ENCODE measurements at regions not wholly inside any gene's neighbourhood (a gene's known extent, or its start where the extent isn't known, plus 50 kb on each side); places are given as distances from the start of the nearest gene placed in this dataset.
A peak's percentile ranks its signal among the peaks of the same experiment; 100 is the strongest.

DNA sequence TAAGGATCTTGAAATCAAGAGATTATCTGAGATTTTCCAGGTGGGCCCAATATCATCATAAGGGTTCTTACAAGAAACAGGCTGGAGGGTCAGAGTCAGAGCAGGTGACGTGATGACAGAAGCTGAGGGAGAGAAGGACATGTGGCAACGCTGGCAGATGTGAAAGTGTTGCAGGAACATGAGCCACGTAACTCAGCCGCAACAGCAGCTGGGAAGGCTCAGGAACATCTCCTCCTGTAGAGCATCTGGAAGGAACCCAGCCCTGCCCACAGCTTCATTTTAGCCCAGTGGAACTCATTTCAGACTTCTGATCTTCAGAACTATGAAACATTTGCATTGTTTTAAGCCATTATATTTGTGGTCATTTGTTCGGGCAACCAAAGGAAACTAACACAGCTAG, 156.3 kb upstream of the VEGFC start:
- no peak overlapping the region for H3K4me3 ChIP-seq (ENCODE audit: low read depth, low read length)
- TF ChIP-seq CTCF (IDR thresholded peaks at IDR 0.05; ENCODE audit: borderline replicate concordance, insufficient read depth, low read depth, low read length) = no peak

DNA sequence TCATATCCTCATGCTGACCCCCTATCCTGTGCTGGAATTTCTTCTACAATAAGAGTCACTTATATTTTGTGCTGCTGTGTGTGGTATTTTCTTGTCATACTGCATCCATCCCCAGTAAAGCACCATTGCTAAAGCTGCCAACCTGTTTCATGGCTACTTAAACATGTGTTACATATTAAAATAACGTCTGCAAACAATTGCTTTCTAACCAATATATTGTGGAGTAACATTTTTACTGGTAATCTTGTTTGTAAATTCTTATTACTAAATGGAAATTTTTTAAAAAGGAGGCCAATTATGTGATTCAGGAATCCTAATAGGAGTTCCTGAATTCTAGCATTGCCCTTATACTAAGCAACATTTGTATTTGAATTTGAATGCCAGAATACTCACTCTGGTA, 160.3 kb upstream of the VEGFC start:
- no peak overlapping the region for H3K4me3 ChIP-seq (ENCODE audit: low read depth, low read length)
- TF ChIP-seq CTCF (IDR thresholded peaks at IDR 0.05; ENCODE audit: borderline replicate concordance, insufficient read depth, low read depth, low read length) = no peak

- no peak overlapping the region for H3K4me3 ChIP-seq (ENCODE audit: low read depth, low read length)
Measured at GRCh38 chr4:176957353-176958118, 164.8 kb upstream of the VEGFC start.

DNA sequence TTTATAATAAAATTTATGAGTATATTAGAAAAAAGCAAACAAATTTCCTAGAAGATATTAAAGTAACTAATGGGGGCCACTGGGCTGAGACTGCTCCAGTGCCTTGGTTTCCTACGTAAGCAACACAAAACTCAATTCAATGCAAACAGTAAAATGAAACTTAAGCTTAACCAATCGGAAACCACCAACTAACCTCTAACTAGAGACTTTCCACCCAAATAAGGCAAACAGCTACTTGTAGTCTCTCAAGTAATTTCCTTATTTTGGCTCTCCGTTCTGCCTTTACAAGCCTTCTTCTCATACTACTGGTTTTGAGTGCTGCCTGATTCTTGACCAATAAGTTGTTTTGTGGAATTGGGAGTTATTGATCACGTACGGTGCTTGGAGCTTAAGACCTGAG, 167.3 kb upstream of the VEGFC start:
- no peak overlapping the region for H3K4me3 ChIP-seq (ENCODE audit: low read depth, low read length)
- no peak for TF ChIP-seq CTCF (IDR thresholded peaks at IDR 0.05; ENCODE audit: borderline replicate concordance, insufficient read depth, low read depth, low read length)

More at GRCh38 chr4:176957353-176958118, 164.8 kb upstream of the VEGFC start:
- TF ChIP-seq CTCF (IDR thresholded peaks at IDR 0.05; ENCODE audit: borderline replicate concordance, insufficient read depth, low read depth, low read length) = no peak

DNA sequence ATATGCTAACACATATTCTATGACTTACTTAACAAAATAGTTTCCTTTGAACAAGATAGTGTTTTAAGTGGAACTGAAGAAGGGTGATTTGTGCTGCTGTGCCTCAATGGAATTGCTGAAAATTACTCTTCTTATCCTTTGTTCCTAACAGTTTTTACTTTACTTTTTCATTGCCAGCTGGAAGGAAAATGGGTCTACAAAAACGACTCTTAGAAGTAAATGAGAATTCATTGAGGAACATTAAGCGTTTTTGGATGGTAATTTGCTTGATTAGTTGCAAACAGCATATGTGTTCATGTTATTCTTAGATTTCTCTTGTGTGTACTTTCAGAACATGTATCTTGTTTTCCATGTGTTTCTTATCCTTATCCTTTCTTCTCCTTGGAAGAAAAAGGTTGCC, 170.4 kb upstream of the VEGFC start:
- no peak for TF ChIP-seq CTCF (IDR thresholded peaks at IDR 0.05; ENCODE audit: borderline replicate concordance, insufficient read depth, low read depth, low read length)
- H3K4me3 ChIP-seq (ENCODE audit: low read depth, low read length) = no peak overlapping the region

DNA sequence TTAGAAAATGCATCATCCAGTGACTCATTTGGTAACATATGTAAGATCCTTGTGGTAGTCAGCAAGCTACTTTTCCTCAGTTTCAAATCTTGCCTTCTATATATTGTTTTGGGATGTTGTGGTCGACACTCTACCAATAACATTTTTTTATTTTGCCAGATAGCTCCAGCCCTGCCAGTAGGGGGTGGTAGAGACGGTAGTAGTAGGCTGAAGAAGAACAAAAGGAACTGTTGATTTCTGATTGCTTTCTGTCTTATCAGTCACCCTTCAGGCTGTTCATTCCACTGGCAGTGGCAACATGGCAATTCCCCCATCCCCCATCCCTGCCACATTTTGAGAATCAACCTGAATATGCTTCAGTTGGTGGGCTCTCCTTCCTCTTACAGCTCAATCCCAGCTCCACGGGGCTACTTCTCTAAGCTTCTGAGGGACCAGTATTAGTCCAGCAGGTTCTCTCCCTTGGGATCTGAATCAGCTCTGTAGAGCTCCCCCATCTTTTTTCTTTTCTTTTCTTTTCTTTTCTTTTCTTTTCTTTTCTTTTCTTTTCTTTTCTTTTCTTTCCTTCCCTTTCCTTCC, 171.5 kb upstream of the VEGFC start:
- TF ChIP-seq CTCF (IDR thresholded peaks at IDR 0.05; ENCODE audit: borderline replicate concordance, insufficient read depth, low read depth, low read length) = peak; percentile 40; the same call in 1 of the 2 replicates
- no peak overlapping the region for H3K4me3 ChIP-seq (ENCODE audit: low read depth, low read length)

DNA sequence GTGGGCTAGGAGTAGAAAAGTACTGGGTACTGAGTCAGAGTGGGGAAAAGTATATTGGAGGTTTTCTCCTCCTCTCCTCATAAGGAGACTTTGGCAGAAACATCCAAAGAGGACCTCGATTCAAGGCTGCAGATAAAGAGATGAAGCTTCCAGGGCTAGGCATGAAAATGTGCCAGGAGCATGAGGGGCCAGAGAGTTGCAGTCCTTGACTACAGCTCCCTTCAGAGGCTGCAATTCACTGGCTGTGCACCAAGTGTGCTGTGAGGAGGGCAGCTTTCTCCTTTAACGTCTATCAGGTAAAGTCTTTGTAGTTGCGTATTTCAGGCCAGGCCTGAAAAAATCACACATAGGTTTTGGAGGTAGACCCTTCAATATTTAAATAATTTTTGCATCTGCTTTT, 174.9 kb upstream of the VEGFC start:
- TF ChIP-seq CTCF (IDR thresholded peaks at IDR 0.05; ENCODE audit: borderline replicate concordance, insufficient read depth, low read depth, low read length) = no peak
- no peak overlapping the region for H3K4me3 ChIP-seq (ENCODE audit: low read depth, low read length)

All from GM12875 (cell line).